ENCODE measurements at regions not wholly inside any gene's neighbourhood (a gene's known extent, or its start where the extent isn't known, plus 50 kb on each side); places are given as distances from the start of the nearest gene placed in this dataset.

DNA sequence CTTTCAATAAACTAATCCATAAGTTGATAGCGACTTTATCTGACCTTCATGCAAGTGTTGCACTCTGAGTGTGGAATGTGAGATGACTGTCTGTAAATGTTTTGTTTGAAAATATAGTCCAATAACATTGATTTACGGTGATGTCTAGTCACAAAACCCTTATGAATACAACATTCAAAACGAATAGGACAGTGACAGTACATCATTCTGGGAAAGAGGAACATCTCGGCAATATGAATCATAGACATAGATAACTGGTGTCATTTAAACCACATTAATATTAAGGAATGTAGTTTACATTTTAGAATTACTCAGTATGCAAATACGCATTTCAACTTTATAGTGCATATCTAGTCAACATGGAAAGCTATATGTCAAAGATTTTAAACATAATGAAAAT lies 1311.6 kb upstream of the ADGRL4 start:
- TF ChIP-seq, protein P1, sequence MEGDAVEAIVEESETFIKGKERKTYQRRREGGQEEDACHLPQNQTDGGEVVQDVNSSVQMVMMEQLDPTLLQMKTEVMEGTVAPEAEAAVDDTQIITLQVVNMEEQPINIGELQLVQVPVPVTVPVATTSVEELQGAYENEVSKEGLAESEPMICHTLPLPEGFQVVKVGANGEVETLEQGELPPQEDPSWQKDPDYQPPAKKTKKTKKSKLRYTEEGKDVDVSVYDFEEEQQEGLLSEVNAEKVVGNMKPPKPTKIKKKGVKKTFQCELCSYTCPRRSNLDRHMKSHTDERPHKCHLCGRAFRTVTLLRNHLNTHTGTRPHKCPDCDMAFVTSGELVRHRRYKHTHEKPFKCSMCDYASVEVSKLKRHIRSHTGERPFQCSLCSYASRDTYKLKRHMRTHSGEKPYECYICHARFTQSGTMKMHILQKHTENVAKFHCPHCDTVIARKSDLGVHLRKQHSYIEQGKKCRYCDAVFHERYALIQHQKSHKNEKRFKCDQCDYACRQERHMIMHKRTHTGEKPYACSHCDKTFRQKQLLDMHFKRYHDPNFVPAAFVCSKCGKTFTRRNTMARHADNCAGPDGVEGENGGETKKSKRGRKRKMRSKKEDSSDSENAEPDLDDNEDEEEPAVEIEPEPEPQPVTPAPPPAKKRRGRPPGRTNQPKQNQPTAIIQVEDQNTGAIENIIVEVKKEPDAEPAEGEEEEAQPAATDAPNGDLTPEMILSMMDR (IDR thresholded peaks at IDR 0.05): no peak
- no peak for TF ChIP-seq POLR2A (IDR thresholded peaks at IDR 0.05)

All from adrenal gland (tissue), 5 donors.